Medulla oblongata (tissue), 1 donor: ENCODE measurements at regions not wholly inside any gene's neighbourhood (a gene's known extent, or its start where the extent isn't known, plus 50 kb on each side); places are given as distances from the start of the nearest gene placed in this dataset.
"Not testable (repeated sequence)": the region's sequence is repeated elsewhere in the genome, so short reads cannot be mapped to it uniquely, and the experiment has no call there.

ENCODE experiments used
- DNase-seq: peaks from one replicate; pipeline ENCODE4 v3.0.0-alpha.2; 2015; ENCODE audit errors: extremely low spot score

DNA sequence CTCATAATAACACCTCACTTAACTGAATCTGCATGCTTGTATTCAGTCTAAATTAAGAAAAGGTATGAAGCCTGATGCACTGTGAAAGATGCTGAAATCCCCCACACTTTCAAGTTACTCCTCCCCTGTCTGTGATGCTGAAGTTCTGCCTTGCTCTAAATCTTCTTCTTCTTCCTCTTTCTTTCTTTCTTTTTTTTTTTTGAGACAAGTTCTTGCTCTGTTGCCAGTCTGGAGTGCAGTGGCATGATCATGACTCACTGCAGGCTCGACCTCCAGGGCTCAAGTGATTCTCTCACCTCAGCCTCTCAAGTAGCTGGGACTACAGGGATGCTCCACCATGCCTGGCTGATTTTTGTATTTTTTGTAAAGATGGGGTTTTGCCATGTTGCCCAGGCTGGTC lies 231.0 kb upstream of the B3GALT2 start:
- no peak for DNase-seq

DNA sequence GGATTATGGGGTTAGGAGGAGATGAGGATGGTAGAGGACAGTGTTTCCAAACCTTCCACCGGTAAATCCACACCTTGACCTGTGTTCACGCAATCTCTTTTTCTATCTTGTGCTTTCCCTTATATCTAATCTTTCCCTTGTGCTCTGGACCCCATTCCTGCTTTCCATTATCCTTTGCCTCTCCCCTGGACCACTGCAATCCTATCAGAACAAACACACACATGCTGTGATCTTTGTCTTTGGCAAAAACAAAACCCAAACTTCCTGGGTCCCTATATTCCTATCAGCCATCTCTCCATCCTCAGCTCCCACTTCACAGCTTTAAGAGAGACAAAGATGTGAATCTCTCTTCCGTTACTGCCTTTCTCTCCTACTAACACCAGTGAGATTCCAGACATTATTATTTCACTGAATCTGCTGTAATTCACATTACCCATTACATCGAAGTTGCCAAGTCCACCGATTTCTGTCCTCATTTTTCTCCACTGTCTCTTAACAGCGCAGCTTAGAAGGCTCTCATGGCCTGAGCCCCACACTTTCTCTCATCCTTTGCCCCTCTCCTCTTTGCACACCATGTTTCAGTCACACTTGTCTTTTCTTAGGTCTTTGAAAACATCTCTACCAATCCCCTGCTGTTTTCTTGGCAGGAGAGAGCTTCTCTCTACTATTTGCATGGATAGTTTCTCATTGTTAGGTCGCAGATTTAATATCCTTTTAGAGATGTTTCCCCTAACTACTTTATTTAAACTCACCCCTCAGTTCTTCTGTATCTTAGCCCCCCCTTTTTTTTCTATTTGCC lies 230.0 kb upstream of the B3GALT2 start:
- DNase-seq = no peak

DNA sequence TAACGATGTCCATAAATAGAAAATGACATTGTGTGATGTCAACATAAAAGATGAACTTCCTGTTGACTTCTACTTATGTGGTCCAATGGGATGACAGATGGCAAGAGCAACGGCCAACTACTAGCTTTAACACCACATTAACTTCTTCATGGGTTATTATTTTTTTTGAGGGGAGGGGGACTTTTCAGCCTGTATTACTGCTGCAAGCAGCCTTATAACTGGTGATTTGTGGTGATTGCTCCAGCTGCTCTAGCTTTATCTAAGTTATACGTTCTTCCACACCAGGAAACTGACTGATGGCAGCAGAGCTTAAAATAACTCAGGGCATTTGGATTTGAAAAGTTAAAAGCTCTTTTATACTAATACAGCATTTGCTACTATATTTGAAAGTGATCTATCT lies 228.8 kb upstream of the B3GALT2 start:
- no peak for DNase-seq

DNA sequence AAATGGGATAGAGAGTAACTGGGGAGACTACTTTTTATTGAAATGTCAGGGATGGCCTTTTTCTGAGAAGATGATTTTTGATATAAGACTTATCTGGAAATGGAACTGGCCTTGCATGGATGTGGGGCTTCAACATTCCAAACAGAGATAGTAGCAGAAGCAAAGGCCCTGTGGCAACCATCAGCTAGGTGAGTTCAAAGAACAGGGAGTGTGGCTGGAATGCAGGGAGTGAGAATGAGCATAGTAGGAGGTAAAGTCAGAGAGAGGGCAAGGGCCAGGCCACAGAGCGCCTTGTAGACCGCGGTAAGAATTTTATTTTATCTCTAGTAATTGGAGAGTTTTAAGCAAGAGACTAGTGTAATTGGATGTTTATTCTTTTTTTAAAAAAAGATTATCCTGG lies 227.0 kb upstream of the B3GALT2 start:
- DNase-seq = no peak

DNA sequence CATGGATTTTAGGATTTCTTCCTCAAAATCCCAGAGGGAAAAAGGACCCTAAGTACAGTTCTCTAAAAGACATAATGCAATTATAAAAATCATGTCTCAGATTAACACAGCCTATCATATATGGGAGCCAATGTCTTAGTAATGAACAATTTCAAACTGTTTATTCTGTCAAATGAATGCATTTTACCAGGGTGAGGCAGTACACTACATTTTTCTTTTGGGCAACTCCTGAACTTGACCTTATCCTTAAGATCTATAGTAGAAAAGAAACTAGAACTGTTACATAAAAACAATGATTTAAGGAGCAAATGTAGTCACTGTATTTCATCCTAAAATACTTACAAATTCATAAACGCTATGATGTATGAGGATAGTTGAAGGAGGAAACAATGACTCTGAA lies 226.3 kb upstream of the B3GALT2 start:
- DNase-seq = no peak

GRCh38 chr1:193411714-193412113 lies 225.3 kb upstream of the B3GALT2 start:
- DNase-seq = no peak

GRCh38 chr1:193411215-193411614 lies 224.8 kb upstream of the B3GALT2 start:
- no peak for DNase-seq

- no peak for DNase-seq
These were observed 222.4 kb upstream of the B3GALT2 start for GRCh38 chr1:193408782-193409293.

DNA sequence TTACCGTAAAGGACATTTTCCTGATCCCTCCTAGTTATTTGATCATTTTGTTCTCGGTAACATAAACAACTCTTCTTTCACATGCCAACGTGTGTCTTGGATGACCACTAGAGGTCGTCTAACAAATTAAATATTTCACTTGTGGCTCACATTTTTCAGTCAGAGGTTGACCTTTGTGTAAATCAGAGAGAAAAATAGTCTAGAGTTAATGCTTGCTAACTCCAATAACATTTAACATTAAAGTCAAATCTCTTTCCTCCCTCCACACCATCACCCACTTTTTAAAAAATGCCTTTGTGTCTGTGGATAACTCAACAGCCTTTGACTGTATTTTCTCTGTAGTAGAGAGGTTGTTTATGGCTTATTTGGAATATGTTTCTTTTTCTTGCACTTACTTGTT lies 220.5 kb upstream of the B3GALT2 start:
- peak; percentile 74 for DNase-seq

DNA sequence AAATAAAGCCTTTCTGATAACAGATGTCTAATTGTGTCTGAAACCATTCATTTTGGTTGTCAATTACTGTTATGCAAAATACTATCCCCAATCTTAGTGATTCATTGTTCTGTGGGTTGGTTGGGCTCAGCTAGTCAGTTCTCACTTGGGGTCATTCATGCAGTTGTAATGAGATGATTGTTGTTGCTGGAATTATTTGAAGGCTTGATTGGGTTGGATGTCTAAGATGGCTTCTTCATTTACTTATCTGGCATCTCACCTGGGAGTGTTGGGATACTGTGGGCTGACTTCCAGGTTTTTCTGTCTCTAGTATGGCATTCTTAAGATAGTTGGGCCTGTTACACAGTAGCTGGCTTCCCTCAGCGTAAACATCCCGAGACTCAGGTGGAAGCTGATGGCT lies 217.8 kb upstream of the B3GALT2 start:
- no peak for DNase-seq

GRCh38 chr1:193402977-193403376 lies 216.6 kb upstream of the B3GALT2 start:
- DNase-seq = no peak

GRCh38 chr1:193402037-193402436 lies 215.6 kb upstream of the B3GALT2 start:
- DNase-seq = no peak

- no peak for DNase-seq
These were observed 207.9 kb upstream of the B3GALT2 start for GRCh38 chr1:193394336-193394735.

- DNase-seq = no peak
These were observed 206.3 kb upstream of the B3GALT2 start for GRCh38 chr1:193392686-193393085.

DNA sequence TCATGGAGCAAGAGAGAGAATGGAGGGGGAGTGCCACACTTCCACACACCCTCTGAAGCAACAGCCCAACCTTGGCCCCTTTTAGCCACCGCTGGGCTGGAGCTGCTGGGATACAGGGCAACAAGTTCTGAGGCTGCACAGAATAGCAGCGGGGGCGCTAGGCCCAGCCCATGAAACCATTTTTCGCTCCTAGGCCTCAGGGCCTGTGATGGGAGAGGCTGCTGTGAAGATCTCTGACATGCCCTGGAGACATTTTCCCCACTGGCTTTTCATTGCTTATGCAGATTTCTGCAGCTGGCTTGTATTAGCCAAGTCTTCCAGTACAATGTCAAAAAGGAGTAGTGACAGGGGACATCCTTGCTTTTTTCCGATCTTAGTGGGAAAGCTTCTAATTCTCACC lies 202.3 kb upstream of the B3GALT2 start:
- no peak for DNase-seq

GRCh38 chr1:193388165-193388564 lies 201.8 kb upstream of the B3GALT2 start:
- no peak for DNase-seq

DNA sequence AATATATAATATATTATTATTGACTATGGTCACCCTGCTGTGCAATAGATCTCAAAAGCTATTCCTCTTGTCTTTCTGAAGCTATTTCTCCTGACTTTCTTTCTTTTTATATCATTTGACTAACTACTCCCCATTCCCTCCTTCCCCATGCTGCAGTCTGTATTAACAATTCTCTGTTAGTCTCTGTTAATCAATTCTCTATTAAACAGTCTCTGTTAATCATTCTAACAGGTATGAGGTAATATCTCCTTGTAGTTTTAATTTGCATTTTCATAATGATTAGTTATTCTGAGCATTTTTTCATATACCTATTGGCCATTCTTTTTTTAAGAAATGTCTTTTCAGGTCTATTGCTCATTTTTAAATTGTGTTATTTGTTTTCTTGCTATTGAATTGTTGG lies 201.0 kb upstream of the B3GALT2 start:
- DNase-seq = no peak

DNA sequence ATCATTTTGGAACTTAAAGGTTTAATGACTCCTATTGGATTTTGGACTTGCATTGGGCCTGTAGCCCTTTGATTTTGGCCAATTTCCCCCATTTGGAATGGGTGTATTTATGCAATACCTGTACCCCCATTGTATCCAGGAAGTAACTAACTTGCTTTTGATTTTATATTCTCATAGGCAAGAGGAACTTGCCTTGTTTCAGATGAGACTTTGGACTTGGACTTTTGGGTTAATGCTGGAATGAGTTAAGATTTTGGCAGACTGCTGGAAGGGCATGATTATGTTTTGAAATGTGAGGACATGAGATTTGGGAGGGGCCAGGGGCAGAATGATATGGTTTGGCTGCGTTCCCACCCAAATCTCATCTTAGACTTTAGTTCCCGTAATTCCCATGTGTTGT lies 192.0 kb upstream of the B3GALT2 start:
- DNase-seq = not testable (repeated sequence)

DNA sequence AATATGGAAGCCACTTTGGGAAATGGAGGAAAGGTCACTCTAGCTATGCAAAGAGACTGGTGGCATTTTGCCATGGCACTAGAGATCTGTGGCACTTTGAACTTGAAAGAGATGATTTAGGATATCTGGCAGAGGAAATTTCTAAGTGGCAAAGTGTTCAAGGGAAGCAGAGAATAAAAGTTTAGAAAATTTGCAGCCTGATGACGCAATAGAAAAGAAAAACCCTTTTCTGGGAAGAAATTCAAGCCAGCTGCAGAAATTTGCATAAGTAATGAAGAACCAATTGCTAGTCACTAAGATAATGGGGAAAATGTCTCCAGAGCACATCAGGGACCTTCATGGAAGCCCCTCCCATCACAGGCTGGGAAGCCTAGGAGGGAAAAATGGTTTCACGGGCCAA lies 191.1 kb upstream of the B3GALT2 start:
- no peak for DNase-seq

DNA sequence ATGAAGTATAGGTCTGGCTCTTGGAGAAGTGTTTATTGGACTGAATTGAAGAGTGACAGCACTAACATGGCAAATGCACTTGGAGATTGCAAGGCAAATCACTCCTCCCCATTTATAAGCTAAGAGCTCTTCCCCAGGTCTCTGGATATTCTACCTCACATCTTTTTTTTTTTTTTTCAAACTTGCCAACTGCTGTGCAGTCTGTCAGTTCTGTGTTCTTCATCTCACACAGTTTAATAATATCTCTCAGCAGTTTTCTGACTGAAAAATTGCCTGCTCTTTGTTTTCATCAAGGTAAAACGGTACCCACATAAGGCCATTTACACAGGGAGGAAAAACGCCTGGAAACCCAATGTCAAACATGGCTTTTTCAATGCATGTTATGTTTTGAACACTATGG lies 186.1 kb upstream of the B3GALT2 start:
- no peak for DNase-seq

- peak; percentile 26 for DNase-seq
These were observed 181.9 kb upstream of the B3GALT2 start for GRCh38 chr1:193368302-193368701.

DNA sequence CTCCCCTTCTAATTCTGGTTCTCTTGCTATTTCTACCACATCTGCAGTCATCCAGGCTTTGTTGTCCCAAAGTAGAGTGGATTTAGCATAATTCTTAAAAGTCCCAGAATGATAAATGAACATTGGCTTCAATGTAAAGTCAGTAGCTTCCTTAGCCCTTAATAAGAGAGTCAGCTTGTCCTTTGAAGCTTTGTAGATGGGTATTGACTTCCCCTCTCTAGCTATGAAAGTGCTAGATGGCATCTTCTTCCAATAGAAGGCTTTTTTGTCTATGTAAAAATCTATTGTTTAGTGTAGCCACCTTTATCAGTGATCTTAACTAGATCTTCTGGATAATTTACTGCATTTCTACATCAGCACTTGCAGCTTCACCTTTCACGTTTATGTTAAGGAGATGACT lies 181.4 kb upstream of the B3GALT2 start:
- DNase-seq = no peak

GRCh38 chr1:193366764-193367507 lies 180.5 kb upstream of the B3GALT2 start:
- DNase-seq = no peak
